ENCODE measurements at regions not wholly inside any gene's neighbourhood (a gene's known extent, or its start where the extent isn't known, plus 50 kb on each side); places are given as distances from the start of the nearest gene placed in this dataset.

DNA sequence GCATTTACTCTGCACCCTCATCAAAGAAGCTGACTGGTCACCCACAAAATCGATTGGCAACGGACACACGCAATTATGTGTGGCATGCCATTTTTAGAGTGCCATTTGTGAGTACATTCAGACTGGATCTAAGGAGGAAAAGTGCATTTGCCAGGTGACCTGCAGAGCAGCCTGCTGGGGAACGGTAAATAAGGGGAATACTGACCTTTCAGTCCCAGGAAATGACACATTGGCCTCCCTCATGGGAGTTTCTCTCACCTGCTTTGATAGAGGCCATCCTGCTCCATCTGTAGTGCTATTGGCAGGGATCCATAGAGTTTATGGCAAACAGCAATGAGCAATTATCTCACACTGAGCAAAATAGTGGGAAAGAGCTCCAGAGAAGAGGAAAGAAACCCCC is 127.8 kb downstream of the DDX53 start:
- Histone ChIP-seq H3K36me3 (ENCODE audit: control insufficient read depth, insufficient read depth, low read length) (no peaks in the 10 kb centered on the region), H3K4me3 (ENCODE audit: extremely low read depth, insufficient read depth, low read length, poor library complexity, severe bottlenecking) (no peak overlapping the region), H3K4me1 (ENCODE audit: control insufficient read depth, insufficient read depth, low read length, poor library complexity, severe bottlenecking) (no peaks in the 10 kb centered on the region), H3K9me3 (ENCODE audit: control insufficient read depth, low read length) (no peaks in the 10 kb centered on the region), H3K27ac (ENCODE audit: low read depth, low read length, severe bottlenecking) (no peak overlapping the region)
- 83% methylated on average over 3 of the region's 4 CpGs; no CpG with 5 or more reads in 1 of the 2 experiments for WGBS, 2 experiments (ENCODE audit: insufficient coverage in 2 of 2)

GRCh38 chrX:23133551-23133950 is 133.8 kb downstream of the DDX53 start:
- H3K4me3 ChIP-seq (ENCODE audit: extremely low read depth, insufficient read depth, low read length, poor library complexity, severe bottlenecking), result no peak overlapping the region
- no peaks in the 10 kb centered on the region for H3K9me3 ChIP-seq (ENCODE audit: control insufficient read depth, low read length)
- H3K27ac ChIP-seq (ENCODE audit: low read depth, low read length, severe bottlenecking), result no peak overlapping the region
- no peaks in the 10 kb centered on the region for H3K36me3 ChIP-seq (ENCODE audit: control insufficient read depth, insufficient read depth, low read length)
- H3K4me1 ChIP-seq (ENCODE audit: control insufficient read depth, insufficient read depth, low read length, poor library complexity, severe bottlenecking), result no peaks in the 10 kb centered on the region
- 83 to 100% methylated on average over 1 to 2 of the region's 8 CpGs for WGBS, 2 experiments (ENCODE audit: insufficient coverage in 2 of 2)

- Histone ChIP-seq H3K4me1 (ENCODE audit: control insufficient read depth, insufficient read depth, low read length, poor library complexity, severe bottlenecking) (no peaks in the 10 kb centered on the region), H3K36me3 (ENCODE audit: control insufficient read depth, insufficient read depth, low read length) (no peaks in the 10 kb centered on the region), H3K4me3 (ENCODE audit: extremely low read depth, insufficient read depth, low read length, poor library complexity, severe bottlenecking) (no peak overlapping the region), H3K9me3 (ENCODE audit: control insufficient read depth, low read length) (no peaks in the 10 kb centered on the region), H3K27ac (ENCODE audit: low read depth, low read length, severe bottlenecking) (no peak overlapping the region)
These were observed 134.4 kb downstream of the DDX53 start for GRCh38 chrX:23134136-23134535.

DNA sequence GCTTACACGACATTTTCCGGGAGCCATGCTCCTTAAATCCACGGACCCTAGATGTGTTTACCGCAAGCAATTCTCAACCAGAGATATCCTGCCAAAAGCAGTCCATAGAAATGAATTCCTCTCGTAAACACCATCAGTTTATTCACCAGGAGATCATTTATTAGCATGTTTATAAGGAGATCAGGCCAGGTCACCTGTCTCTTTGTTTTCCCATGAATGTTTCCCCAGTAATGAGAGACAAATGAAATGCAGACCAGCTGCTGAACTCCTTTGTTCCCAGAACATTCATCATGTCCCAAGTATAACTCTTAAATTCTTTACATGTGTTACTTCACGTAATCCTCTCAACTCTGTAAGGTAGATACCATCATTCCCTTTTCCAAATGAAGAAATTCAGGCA is 137.1 kb downstream of the DDX53 start:
- no peak overlapping the region for H3K27ac ChIP-seq (ENCODE audit: low read depth, low read length, severe bottlenecking)
- WGBS, 2 experiments (ENCODE audit: insufficient coverage in 2 of 2), result 100% methylated on average over 1 of the region's 6 CpGs; no CpG with 5 or more reads in 1 of the 2 experiments

DNA sequence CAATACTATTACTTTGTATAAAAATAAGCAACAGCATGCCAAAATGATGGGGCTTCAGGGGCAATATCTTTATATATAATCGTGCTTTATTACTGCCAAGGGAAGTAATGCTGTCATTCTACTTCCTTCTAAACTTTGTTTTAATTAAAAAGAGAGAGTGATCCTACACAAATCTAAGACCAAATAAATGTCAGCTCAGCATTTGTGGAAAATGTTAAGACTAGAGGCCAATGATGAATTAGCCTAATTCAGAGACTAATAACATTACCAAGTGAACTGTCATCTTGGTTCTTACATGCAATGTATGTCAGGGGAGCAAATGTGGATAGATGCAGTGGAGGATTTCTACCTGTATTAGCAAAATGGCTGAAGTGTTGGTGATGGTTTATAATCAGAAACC is 166.4 kb upstream of the PTCHD1 start:
- no peaks in the 10 kb centered on the region for H3K4me1 ChIP-seq (ENCODE audit: control insufficient read depth, insufficient read depth, low read length, poor library complexity, severe bottlenecking)
- WGBS, 2 experiments (ENCODE audit: insufficient coverage in 2 of 2), result no CpG with 5 or more reads among the region's 1 CpG
- no peaks in the 10 kb centered on the region for H3K9me3 ChIP-seq (ENCODE audit: control insufficient read depth, low read length)
- no peaks in the 10 kb centered on the region for H3K36me3 ChIP-seq (ENCODE audit: control insufficient read depth, insufficient read depth, low read length)
- no peak overlapping the region for H3K4me3 ChIP-seq (ENCODE audit: extremely low read depth, insufficient read depth, low read length, poor library complexity, severe bottlenecking)
- H3K27ac ChIP-seq (ENCODE audit: low read depth, low read length, severe bottlenecking), result no peak overlapping the region

More for the DNA sequence above, 137.1 kb downstream of the DDX53 start:
- Histone ChIP-seq H3K4me1 (ENCODE audit: control insufficient read depth, insufficient read depth, low read length, poor library complexity, severe bottlenecking) (no peaks in the 10 kb centered on the region), H3K9me3 (ENCODE audit: control insufficient read depth, low read length) (no peaks in the 10 kb centered on the region), H3K4me3 (ENCODE audit: extremely low read depth, insufficient read depth, low read length, poor library complexity, severe bottlenecking) (no peak overlapping the region), H3K36me3 (ENCODE audit: control insufficient read depth, insufficient read depth, low read length) (no peaks in the 10 kb centered on the region)

DNA sequence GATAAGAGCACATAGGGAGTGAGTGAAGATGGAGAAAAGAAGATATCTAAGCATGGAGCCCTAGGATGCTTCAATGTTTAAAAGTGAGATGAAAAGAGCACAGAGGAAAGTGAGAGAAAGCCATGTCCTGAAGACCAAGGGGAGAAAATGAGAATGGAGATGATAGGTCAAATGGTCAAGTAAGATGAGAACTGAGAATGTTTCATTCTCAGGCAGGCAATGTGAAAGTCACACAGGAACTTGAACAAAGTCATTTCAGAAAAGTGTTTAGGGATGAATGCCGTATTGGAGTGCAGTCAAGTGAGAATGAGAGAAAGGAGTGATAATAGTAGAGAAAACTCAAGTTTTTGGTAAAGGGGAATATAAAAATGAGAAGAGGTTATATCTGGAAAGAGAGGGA is 148.7 kb upstream of the PTCHD1 start:
- no peak overlapping the region for H3K4me3 ChIP-seq (ENCODE audit: extremely low read depth, insufficient read depth, low read length, poor library complexity, severe bottlenecking)
- WGBS, 2 experiments (ENCODE audit: insufficient coverage in 2 of 2), result 83 to 100% methylated on average over 1 of the region's 1 CpG
- no peak overlapping the region for H3K27ac ChIP-seq (ENCODE audit: low read depth, low read length, severe bottlenecking)
- no peaks in the 10 kb centered on the region for H3K9me3 ChIP-seq (ENCODE audit: control insufficient read depth, low read length)
- H3K4me1 ChIP-seq (ENCODE audit: control insufficient read depth, insufficient read depth, low read length, poor library complexity, severe bottlenecking), result no peaks in the 10 kb centered on the region
- H3K36me3 ChIP-seq (ENCODE audit: control insufficient read depth, insufficient read depth, low read length), result no peaks in the 10 kb centered on the region

DNA sequence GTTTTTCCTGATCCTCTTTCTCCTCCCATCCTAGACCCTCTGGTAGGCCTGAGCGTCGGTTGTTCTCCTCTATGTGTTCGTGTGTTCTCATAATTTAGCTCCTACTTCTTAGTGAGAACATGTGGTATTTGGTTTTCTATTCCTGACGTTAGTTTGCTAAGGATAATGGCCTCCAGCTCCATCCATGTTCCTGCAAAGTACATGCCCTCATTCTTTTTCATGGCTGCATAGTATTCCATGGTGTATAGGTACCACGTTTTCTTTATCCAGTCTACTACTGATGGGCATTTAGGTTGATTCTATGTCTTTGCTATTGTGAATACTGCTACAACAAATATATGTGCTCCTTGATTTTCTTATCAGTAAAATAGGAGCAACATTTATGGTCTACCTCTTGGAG is 146.8 kb upstream of the PTCHD1 start:
- Histone ChIP-seq H3K9me3 (ENCODE audit: control insufficient read depth, low read length) (no peaks in the 10 kb centered on the region), H3K4me1 (ENCODE audit: control insufficient read depth, insufficient read depth, low read length, poor library complexity, severe bottlenecking) (no peaks in the 10 kb centered on the region), H3K27ac (ENCODE audit: low read depth, low read length, severe bottlenecking) (no peak overlapping the region), H3K4me3 (ENCODE audit: extremely low read depth, insufficient read depth, low read length, poor library complexity, severe bottlenecking) (no peak overlapping the region), H3K36me3 (ENCODE audit: control insufficient read depth, insufficient read depth, low read length) (no peaks in the 10 kb centered on the region)
- no CpG with 5 or more reads among the region's 5 CpGs for WGBS, 2 experiments (ENCODE audit: insufficient coverage in 2 of 2)

- Histone ChIP-seq H3K4me1 (ENCODE audit: control insufficient read depth, insufficient read depth, low read length, poor library complexity, severe bottlenecking) (no peaks in the 10 kb centered on the region), H3K27ac (ENCODE audit: low read depth, low read length, severe bottlenecking) (no peak overlapping the region), H3K9me3 (ENCODE audit: control insufficient read depth, low read length) (no peaks in the 10 kb centered on the region), H3K36me3 (ENCODE audit: control insufficient read depth, insufficient read depth, low read length) (no peaks in the 10 kb centered on the region), H3K4me3 (ENCODE audit: extremely low read depth, insufficient read depth, low read length, poor library complexity, severe bottlenecking) (no peak overlapping the region)
- 80% methylated on average over 1 of the region's 3 CpGs; no CpG with 5 or more reads in 1 of the 2 experiments for WGBS, 2 experiments (ENCODE audit: insufficient coverage in 2 of 2)
These were observed 139.6 kb upstream of the PTCHD1 start for GRCh38 chrX:23194885-23195554.

DNA sequence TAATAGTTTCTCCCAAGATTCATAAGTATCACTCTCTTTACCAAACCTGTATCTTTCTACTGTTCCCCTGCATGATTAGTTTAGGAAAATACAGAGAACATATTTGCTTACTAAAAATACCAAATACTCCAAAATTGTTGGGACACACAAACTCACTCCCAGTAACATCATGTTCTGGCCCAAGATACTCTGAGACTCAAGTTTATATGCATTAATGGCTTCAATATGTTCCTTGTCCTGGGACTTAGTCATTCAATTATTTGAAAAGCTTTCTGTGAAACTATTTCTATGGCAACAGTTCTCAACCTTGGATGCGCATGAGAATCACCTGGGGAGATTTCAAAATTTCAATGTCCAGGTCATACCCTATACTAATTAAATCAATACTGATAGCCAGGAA is 138.9 kb upstream of the PTCHD1 start:
- no peaks in the 10 kb centered on the region for H3K36me3 ChIP-seq (ENCODE audit: control insufficient read depth, insufficient read depth, low read length)
- no peak overlapping the region for H3K4me3 ChIP-seq (ENCODE audit: extremely low read depth, insufficient read depth, low read length, poor library complexity, severe bottlenecking)
- H3K4me1 ChIP-seq (ENCODE audit: control insufficient read depth, insufficient read depth, low read length, poor library complexity, severe bottlenecking), result no peaks in the 10 kb centered on the region
- H3K9me3 ChIP-seq (ENCODE audit: control insufficient read depth, low read length), result no peaks in the 10 kb centered on the region
- no CpG with 5 or more reads among the region's 1 CpG for WGBS, 2 experiments (ENCODE audit: insufficient coverage in 2 of 2)
- H3K27ac ChIP-seq (ENCODE audit: low read depth, low read length, severe bottlenecking), result no peak overlapping the region

DNA sequence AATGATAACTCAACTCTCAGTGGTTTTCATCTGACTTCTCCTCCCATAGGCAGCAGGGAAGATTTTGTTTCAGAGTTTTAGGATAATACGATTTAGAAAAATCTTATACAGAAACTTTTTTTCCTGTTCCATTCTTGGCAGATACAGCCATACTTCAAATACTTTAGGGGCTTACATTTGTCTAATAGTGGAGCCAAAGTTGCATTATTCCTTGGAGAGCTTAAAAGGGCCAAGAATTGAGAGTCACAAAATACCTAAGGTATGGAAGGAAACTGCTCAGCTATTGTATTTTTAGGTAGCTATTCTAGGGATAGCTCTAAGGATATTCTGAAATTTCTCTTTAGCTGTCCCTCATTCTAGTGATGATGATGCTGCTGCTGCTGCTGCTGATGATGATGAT is 132.9 kb upstream of the PTCHD1 start:
- Histone ChIP-seq H3K9me3 (ENCODE audit: control insufficient read depth, low read length) (no peaks in the 10 kb centered on the region), H3K4me1 (ENCODE audit: control insufficient read depth, insufficient read depth, low read length, poor library complexity, severe bottlenecking) (no peaks in the 10 kb centered on the region), H3K27ac (ENCODE audit: low read depth, low read length, severe bottlenecking) (no peak overlapping the region), H3K36me3 (ENCODE audit: control insufficient read depth, insufficient read depth, low read length) (no peaks in the 10 kb centered on the region), H3K4me3 (ENCODE audit: extremely low read depth, insufficient read depth, low read length, poor library complexity, severe bottlenecking) (no peak overlapping the region)
- WGBS, 2 experiments (ENCODE audit: insufficient coverage in 2 of 2), result no CpG with 5 or more reads among the region's 1 CpG

- no peaks in the 10 kb centered on the region for H3K36me3 ChIP-seq (ENCODE audit: control insufficient read depth, insufficient read depth, low read length)
- H3K27ac ChIP-seq (ENCODE audit: low read depth, low read length, severe bottlenecking), result no peak overlapping the region
- H3K4me3 ChIP-seq (ENCODE audit: extremely low read depth, insufficient read depth, low read length, poor library complexity, severe bottlenecking), result no peak overlapping the region
- H3K4me1 ChIP-seq (ENCODE audit: control insufficient read depth, insufficient read depth, low read length, poor library complexity, severe bottlenecking), result no peaks in the 10 kb centered on the region
- WGBS, 2 experiments (ENCODE audit: insufficient coverage in 2 of 2), result 57% methylated on average over 1 of the region's 4 CpGs; no CpG with 5 or more reads in 1 of the 2 experiments
- no peaks in the 10 kb centered on the region for H3K9me3 ChIP-seq (ENCODE audit: control insufficient read depth, low read length)
These were observed 132.3 kb upstream of the PTCHD1 start for GRCh38 chrX:23202326-23202725.

All from mesodermal cell (in vitro differentiated cells).